ENCODE measurements at regions not wholly inside any gene's neighbourhood (a gene's known extent, or its start where the extent isn't known, plus 50 kb on each side); places are given as distances from the start of the nearest gene placed in this dataset.
"Not testable (repeated sequence)": the region's sequence is repeated elsewhere in the genome, so short reads cannot be mapped to it uniquely, and the experiment has no call there.

GRCh38 chr3:148535001-148535400, 162.7 kb upstream of the AGTR1 start:
- DNase-seq (ENCODE audit: low read depth in 1 of 2, low spot score in 1 of 2), result no peak

GRCh38 chr3:148540266-148540665, 157.4 kb upstream of the AGTR1 start:
- no peak for DNase-seq (ENCODE audit: low read depth in 1 of 2, low spot score in 1 of 2)

- DNase-seq (ENCODE audit: low read depth in 1 of 2, low spot score in 1 of 2), result no peak
Measured at GRCh38 chr3:148540851-148541250, 156.9 kb upstream of the AGTR1 start.

- no peak for DNase-seq (ENCODE audit: low read depth in 1 of 2, low spot score in 1 of 2)
Measured at GRCh38 chr3:148546959-148547358, 150.7 kb upstream of the AGTR1 start.

- no peak for DNase-seq (ENCODE audit: low read depth in 1 of 2, low spot score in 1 of 2)
Measured at GRCh38 chr3:148551767-148552260, 145.9 kb upstream of the AGTR1 start.

DNA sequence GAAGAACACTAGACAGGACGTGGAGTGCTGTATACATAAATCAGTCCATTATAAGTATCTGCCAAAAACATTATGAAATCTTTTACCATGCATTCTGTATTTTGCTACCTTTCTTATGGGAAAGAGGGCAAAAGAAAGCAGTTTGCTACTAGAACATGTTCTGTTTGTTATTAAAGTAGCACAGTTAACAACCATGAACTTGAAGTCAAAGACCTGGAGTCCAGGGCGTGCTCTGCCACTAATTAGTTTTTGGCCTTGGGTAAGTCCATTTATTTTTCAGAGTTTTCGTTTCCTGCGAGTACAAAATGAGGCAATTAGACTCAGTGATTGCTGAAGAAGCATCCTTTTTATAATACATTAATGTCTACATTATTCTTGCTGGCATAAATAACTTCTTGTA, 143.3 kb upstream of the AGTR1 start:
- DNase-seq (ENCODE audit: low read depth in 1 of 2, low spot score in 1 of 2), result no peak

DNA sequence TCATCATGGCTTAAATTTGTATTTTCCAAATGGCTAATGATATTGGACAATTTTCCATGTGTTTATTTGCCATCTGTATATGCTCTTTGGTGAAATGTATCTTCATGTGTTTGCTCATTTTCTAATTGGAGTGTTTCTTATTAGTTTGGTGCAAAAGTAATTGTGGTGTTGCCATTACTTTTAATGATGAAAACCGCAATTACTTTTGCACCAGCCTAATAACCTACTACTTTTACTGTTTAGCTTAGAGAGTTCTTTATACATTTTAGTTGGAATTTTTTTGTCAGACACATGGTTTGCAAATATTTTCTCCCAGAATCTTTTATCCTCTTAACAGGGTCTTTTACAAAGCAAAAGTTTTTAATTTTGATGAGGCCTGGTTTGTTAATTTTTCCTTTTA, 141.0 kb upstream of the AGTR1 start:
- no peak for DNase-seq (ENCODE audit: low read depth in 1 of 2, low spot score in 1 of 2)

DNA sequence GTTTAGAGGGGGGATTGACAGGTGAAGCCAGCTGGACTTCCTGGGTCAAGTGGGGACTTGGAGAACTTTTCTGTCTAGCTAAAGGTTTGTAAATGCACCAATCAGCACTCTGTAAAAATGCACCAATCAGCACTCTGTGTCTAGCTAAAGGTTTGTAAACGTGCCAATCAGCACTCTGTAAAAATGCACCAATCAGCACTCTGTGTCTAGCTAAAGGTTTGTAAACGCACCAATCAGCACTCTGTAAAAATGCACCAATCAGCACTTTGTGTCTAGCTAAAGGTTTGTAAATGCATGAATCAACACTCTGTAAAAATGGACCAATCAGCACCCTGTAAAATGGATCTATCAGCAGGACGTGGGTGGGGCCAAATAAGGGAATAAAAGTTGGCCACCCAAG, 120.1 kb upstream of the AGTR1 start:
- DNase-seq (ENCODE audit: low read depth in 1 of 2, low spot score in 1 of 2), result not testable (repeated sequence)

- no peak for DNase-seq (ENCODE audit: low read depth in 1 of 2, low spot score in 1 of 2)
Measured at GRCh38 chr3:148582126-148582525, 115.6 kb upstream of the AGTR1 start.

GRCh38 chr3:148583793-148584192, 113.9 kb upstream of the AGTR1 start:
- DNase-seq (ENCODE audit: low read depth in 1 of 2, low spot score in 1 of 2), result no peak

GRCh38 chr3:148584438-148584837, 113.3 kb upstream of the AGTR1 start:
- DNase-seq (ENCODE audit: low read depth in 1 of 2, low spot score in 1 of 2), result no peak

DNA sequence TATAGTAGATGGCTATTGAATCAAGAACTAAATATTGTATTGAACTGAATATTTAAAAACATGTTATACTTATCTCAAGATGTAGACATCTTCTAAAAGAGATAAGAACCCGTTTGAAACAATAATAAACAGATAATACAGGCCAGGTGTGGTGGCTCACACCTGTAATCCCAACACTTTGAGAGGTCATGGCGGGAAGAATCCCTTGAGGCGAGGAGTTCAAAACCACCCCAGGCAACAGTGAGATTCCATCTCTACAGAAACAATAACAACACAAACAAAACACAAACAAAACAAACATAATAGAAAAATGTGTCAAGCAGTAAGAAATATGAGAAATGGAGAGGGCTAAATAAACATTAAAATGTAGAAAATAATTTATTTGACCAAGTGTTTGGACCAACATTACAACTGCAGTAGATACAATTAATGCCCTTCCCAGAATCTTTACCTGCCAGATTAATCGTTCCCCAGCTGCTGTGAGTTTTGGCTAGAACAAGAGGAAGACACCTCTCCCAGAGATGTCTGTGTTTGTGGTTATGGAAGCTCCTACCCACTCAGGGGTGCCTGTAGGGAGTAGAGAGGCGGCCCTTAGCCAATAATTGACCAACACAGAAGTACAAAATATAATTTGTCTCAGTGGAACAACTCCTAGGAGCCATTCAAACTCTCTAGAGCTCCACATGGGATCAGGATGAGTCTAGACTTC, 111.9 kb upstream of the AGTR1 start:
- no peak for DNase-seq (ENCODE audit: low read depth in 1 of 2, low spot score in 1 of 2)

GRCh38 chr3:148588291-148588690, 109.4 kb upstream of the AGTR1 start:
- DNase-seq (ENCODE audit: low read depth in 1 of 2, low spot score in 1 of 2), result no peak

GRCh38 chr3:148591525-148591924, 106.2 kb upstream of the AGTR1 start:
- DNase-seq (ENCODE audit: low read depth in 1 of 2, low spot score in 1 of 2), result no peak

DNA sequence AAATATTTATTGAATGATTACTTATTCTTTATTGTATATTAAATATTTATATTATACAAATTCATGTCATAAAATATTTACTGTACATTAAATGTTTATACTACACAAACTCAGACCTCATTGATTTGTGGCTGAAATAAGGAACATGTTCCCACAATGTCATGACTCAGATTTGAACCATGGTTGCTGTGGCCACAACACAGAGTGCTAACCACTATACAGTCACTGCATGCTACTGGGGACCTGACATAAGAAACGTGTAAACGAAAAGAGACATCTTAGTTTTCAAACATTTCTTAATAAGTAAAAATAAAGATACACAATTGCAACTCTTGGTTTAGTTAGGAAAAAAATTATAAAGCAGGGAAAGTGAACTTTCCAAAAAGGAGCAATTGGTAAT, 99.1 kb upstream of the AGTR1 start:
- no peak for DNase-seq (ENCODE audit: low read depth in 1 of 2, low spot score in 1 of 2)

DNA sequence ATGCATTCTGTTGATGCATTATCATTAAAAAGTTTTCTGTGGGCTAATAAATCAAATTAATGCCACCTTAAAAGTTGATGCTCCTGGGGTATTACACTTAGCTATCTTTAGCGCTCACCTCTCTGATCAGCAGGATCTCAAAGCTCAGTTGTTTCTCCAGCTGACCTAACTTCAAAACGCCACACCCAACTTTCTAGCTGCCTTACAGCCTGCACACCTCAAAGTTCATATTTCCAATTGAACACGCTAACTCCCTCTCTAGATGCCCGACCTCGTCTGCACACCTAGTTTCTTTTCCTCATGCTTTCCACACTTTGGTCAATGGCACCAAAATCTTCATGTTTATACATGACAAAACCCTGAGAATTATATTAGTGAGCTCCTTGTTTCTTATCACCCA, 98.2 kb upstream of the AGTR1 start:
- no peak for DNase-seq (ENCODE audit: low read depth in 1 of 2, low spot score in 1 of 2)

DNA sequence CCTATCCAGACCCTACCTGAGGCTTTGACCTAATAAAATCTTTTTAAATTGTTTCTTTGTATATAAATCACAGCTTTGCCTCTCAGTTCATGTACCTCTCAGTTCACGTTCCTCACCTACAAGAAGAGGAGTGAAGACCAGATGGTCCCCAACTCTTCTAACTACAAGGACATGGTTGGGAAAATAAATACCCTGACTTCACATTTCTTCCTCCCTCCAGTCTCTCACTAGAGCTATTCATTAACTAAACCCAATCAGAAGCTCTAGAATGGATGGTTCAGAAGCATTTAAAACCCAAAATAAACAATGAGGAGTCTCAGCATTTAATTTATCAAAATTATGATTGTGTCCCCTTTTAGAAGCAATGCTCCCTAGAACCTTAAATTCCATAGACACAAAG, 97.3 kb upstream of the AGTR1 start:
- no peak for DNase-seq (ENCODE audit: low read depth in 1 of 2, low spot score in 1 of 2)

- DNase-seq (ENCODE audit: low read depth in 1 of 2, low spot score in 1 of 2), result no peak
Measured at GRCh38 chr3:148600902-148601765, 96.6 kb upstream of the AGTR1 start.

GRCh38 chr3:148601766-148602685, 95.7 kb upstream of the AGTR1 start:
- no peak for DNase-seq (ENCODE audit: low read depth in 1 of 2, low spot score in 1 of 2)

DNA sequence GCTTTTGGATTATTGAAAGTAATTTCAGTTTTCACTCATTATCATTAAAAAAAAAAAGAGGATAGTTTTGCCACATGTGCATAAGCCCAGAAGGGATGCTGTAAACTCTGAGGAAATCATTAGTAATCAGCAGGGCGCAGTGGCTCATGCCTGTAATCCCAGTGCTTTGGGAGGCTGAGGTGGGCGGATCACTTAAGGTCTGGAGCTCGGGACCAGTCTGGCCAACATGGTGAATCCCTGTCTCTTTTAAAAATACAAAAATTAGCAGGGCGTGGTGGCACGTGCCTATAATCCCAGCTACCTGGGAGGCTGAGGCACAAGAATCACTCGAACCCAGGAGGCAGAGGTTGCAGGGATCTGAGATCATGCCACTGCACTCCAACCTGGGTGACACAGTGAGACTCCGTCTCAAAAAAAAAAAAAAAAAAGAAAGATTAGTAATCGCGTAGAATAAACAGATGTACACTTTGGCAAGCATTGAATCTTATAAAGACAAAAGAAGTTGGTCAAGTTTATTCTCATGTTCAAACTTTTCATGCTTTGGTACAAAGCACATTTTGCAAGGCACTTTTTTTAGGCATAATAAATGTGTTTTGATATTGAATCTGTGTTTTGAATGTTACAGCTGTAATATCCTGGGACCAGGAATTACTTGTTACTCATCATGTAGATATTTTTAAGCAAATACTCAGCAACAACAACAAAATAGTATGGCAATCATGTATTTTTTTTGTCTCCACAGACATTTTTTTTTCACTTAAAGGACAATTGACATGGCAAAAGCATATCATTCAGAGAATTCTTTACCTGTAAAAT, 93.2 kb upstream of the AGTR1 start:
- no peak for DNase-seq (ENCODE audit: low read depth in 1 of 2, low spot score in 1 of 2)

DNA sequence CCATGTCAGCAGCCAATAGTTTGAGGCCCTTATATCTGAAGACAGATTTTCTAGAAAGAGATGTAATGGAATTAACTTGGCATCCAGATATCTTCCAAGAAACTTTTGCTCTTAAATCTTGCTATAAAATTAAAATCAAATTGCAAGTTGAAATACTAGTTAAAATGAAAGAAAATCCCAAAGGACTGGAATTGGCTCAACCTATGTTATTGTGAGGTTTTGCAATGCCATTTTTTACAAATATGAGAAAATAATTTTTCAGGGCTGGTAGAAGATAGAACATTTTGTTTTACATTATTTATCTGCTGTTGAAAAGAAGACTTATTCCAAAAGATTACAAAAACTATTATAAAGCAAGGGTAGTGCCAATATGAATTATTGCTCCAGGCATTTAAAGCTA, 92.2 kb upstream of the AGTR1 start:
- DNase-seq (ENCODE audit: low read depth in 1 of 2, low spot score in 1 of 2), result no peak

Measured in activated T-helper 1 cell treated with anti-CD3 and anti-CD28 coated beads, Interleukin-2, amount 50 U/mL, for 16 hours (primary cell).